ENCODE measurements at regions not wholly inside any gene's neighbourhood (a gene's known extent, or its start where the extent isn't known, plus 50 kb on each side); places are given as distances from the start of the nearest gene placed in this dataset.

DNA sequence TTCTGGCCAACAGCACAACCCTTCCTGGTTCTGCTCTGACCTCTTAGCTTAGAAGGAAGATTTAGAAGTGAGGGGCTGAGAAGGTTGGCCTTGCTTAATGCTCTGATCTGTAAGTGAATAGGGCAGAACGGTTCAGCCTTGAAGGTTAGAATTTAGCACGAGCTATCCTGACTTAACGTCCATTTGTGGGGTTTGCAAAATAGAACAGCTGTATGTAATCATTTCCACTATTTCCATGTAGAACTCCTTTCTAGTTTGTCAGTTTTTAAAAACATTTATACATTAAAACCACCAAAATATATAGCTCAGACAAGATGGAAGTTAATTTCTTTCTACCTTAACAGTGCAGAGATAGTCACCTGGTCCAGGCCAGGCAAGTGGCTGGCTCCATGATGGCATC, 89.9 kb downstream of the TBX19 start:
- H3K9me3 Mint-ChIP-seq: no peaks in the 10 kb centered on the region
- peaks cover 5 to 19% (median 10%) of the 10 kb centered on the region in 3 donors for H3K27me3 Mint-ChIP-seq
- ATAC-seq (ENCODE audit: low read depth in 2 of 2) (no peak), DNase-seq (no peak)
- H3K4me3 Mint-ChIP-seq: no peak overlapping the region
- H3K27ac Mint-ChIP-seq: peak overlapping the region in 1 of 6 donors; percentile 34
- H3K36me3 Mint-ChIP-seq: no peaks in the 10 kb centered on the region
- no peaks in the 10 kb centered on the region for H3K4me1 Mint-ChIP-seq

DNA sequence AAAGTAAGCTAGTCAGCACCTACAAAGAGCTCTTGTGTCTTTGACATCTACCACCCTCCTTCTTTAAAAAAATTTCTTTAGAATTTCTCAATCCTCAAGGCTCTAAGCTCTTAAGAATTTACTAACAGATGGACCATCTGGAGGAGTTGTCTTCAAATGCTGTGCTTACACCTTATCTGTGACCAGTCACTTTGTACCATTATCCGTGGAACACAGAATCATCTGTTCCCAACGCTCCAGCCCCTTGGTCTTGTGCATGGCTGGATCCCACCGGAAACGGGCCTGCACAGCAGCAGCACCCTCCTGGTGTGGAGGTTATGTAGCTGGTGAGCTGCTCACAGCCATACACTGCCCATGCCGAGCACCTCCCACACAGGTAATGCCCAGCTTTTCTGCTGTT, 89.0 kb downstream of the TBX19 start:
- Mint-ChIP-seq H3K27ac (peak overlapping the region in 1 of 6 donors; percentile 34), H3K9me3 (no peaks in the 10 kb centered on the region), H3K36me3 (no peaks in the 10 kb centered on the region), H3K4me3 (no peak overlapping the region), H3K4me1 (no peaks in the 10 kb centered on the region), H3K27me3 (peaks cover 9 to 23% (median 11%) of the 10 kb centered on the region in 3 donors)
- no peak for ATAC-seq (ENCODE audit: low read depth in 2 of 2)
- DNase-seq: no peak

DNA sequence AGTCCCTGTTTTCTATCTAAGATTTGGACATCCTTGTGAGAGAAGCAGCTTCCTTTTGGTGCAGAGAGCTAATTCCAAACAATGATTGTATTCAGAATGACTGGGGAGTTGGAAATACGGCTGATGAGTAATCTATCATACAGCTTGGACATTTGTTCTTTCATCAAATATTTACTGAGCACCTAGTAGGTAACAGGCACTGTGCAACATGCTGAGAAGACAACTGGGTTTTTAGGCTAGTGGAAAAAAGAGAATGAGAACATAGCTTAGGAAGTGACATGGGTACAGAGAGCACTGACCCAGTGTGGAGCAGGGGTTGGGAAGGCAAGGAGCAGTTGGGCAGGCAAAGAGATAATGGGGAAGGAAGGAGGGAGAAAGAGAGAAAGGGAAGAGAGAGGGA, 87.5 kb downstream of the TBX19 start:
- Mint-ChIP-seq H3K27me3 (peaks cover 12 to 28% (median 16%) of the 10 kb centered on the region in 3 donors), H3K4me3 (no peak overlapping the region), H3K27ac (no peak overlapping the region), H3K9me3 (no peaks in the 10 kb centered on the region), H3K36me3 (no peaks in the 10 kb centered on the region), H3K4me1 (no peaks in the 10 kb centered on the region)
- ATAC-seq (ENCODE audit: low read depth in 2 of 2) (no peak), DNase-seq (no peak)

DNA sequence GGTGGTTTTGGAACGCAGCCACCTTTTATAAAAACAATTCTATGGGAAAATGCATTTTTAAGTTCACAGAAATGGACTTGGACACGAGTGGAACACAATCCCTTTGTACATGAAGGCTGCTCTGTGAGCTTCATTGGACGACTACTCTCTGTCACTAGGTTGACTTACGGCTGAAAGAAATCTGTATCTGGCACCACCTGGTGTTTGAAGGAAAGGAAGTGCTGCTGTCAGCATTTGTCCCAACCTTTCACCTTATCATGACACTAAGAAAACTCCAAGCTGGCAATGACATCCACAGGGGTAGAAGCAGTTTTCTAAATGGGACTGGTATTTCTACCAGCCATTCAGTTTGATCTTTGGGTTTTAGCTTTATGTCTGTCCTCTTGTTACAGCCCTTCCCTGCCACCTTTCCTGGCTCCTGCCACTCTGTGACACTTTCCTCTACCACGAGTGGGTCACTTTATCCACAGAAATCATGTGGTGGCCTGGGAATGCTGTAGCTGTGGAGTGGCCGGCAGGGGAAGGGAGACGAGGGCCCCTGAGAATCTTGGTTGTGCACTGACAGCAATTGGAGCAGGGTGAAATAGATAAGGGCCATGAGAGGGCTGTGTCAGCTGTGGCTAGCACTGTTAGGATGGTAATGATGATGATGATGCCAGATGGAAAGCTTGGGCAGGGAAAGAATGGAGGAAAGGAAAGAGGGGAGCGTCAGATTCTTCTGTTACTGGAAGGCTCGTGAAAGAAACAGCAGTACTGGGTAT, 85.2 kb downstream of the TBX19 start:
- Mint-ChIP-seq H3K36me3 (no peaks in the 10 kb centered on the region), H3K9me3 (no peaks in the 10 kb centered on the region), H3K4me3 (no peak overlapping the region), H3K4me1 (no peaks in the 10 kb centered on the region), H3K27ac (no peak overlapping the region), H3K27me3 (peaks cover 16 to 49% (median 34%) of the 10 kb centered on the region in 3 donors)
- ATAC-seq (ENCODE audit: low read depth in 2 of 2) (no peak), DNase-seq (no peak)

All from naive B cell (primary cell).